Neutrophil (primary cell): ENCODE measurements at regions not wholly inside any gene's neighbourhood (a gene's known extent, or its start where the extent isn't known, plus 50 kb on each side); places are given as distances from the start of the nearest gene placed in this dataset.
A peak's percentile ranks its signal among the peaks of the same experiment; 100 is the strongest.
"Not testable (repeated sequence)": the region's sequence is repeated elsewhere in the genome, so short reads cannot be mapped to it uniquely, and the experiment has no call there.

Experiments
- H3K27ac ChIP-seq: fragments of 200-600 bp; sonication (generic); 2 replicates; pipeline ENCODE4 v1.5.1; 2016; ENCODE audit warnings: mild to moderate bottlenecking, moderate library complexity
- H3K27me3 ChIP-seq: fragments of 200-600 bp; sonication (generic); 2 replicates; pipeline ENCODE4 v1.6.0; 2016; ENCODE audit warnings: mild to moderate bottlenecking
- H3K36me3 ChIP-seq: fragments of 200-600 bp; sonication (generic); 2 replicates; pipeline ENCODE4 v1.5.1; 2017
- H3K4me1 ChIP-seq, 2 experiments: fragments of 200-600 bp in 1 of 2; sonication (generic) in 1 of 2; 1 replicate in 1 of 2; 2 replicates in 1 of 2; pipeline versions ENCODE4 v1.5.1 to v1.6.1; 2013 to 2016; ENCODE audit warnings: low read depth in 1 of 2, low read length in 1 of 2, mild to moderate bottlenecking in 1 of 2, moderate library complexity in 1 of 2; ENCODE audit not compliant: control insufficient read depth in 1 of 2, insufficient read depth in 1 of 2
- H3K4me3 ChIP-seq, 2 experiments: fragments of 200-600 bp in 1 of 2; sonication (generic) in 1 of 2; 1 replicate in 1 of 2; 2 replicates in 1 of 2; pipeline ENCODE4 v1.5.1; 2013 to 2016; ENCODE audit warnings: low read depth in 1 of 2, low read length in 1 of 2, mild to moderate bottlenecking in 1 of 2, moderate library complexity in 1 of 2
- H3K9me3 ChIP-seq: fragments of 200-600 bp; sonication (generic); 2 replicates; pipeline ENCODE4 v1.5.1; 2016

DNA sequence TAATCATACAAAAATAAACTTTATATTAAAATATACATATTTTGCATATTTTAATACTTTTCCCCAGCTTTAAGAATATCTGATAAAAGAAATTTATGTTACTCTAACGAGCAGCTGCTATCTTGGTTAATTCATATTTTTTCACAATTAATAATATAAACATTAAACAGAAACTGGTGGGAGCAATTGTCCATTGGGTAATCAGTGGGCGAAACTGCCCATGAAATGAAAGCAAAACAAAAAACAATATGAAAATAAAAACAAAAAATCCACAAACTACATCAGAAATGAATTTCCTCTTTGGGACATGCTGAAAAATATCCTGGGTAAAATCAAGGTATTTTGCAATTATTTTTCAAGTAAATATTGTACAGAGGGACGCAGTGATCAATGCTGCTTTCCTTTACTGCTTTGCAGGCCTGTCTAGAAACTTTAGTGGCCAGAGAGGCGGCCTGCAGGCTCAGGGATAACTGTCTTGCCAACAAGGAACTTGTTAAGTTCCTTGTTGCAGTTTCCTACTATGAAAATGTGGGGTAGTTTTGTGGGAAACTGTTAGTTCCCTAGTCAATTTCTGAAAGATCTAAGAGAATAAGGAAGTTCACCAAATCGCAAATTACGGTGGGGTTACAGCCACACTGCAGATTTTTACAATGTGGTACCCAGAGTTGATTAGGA, 309.0 kb upstream of the PLGLB2 start:
- H3K36me3 ChIP-seq, H3K9me3 ChIP-seq, H3K4me3 ChIP-seq, H3K27me3 ChIP-seq: not testable (repeated sequence)
- H3K4me1 ChIP-seq, result peaks cover 8 to 17% of the 10 kb centered on the region in 2 experiments
- H3K27ac ChIP-seq, result peak overlapping the region; percentile 73

DNA sequence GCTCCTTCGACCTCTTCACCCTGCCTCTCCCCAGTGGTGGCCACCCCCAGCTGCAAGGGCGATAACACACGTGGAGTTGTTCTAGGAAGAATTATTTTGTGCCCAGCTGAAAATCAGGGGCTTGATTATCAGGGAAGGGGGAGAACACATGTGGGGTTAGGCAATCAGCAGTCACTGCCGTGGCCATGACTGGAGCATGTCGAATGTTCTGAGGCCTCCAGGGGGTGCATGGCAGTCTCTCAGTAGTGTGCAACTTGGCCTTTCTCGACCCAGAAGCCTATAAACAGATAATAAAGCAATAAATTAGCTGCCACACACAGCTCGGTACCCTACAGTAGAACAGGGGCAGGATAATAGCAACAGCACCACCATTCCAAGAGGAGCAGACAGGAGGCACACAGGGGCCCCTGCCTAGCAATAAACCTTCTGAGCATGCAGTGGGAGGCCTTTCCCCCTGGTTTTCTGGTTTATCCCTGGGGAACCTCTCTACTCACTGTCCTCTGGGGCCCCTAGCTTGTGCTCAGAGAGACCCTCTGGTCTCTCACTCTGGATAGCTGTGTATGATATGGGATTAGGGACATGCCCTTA, 308.2 kb upstream of the PLGLB2 start:
- not testable (repeated sequence) for H3K4me3 ChIP-seq, H3K36me3 ChIP-seq, H3K27me3 ChIP-seq, H3K9me3 ChIP-seq
- peak overlapping the region; percentile 73 for H3K27ac ChIP-seq
- peaks cover 8 to 17% of the 10 kb centered on the region in 2 experiments for H3K4me1 ChIP-seq

DNA sequence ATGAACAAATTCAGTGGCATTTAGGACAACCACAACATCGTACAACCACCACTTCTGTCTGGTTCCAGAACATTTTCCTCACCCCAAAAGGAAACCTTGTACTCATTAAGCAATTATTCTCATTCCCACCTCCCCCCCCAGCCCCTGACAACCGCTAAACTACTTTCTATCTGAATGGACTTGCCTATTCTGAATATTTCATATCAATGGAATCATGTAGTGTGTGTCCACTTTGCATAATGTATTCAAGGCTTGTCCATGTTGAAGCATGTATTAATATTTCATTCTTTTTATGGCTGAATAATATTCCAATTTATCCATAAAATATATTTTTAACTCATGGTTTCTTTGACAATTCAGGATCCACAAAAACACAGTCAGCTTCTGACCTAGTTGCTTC, 307.2 kb upstream of the PLGLB2 start:
- not testable (repeated sequence) for H3K4me3 ChIP-seq, H3K9me3 ChIP-seq, H3K27ac ChIP-seq, H3K36me3 ChIP-seq, H3K27me3 ChIP-seq
- peaks cover 8 to 17% of the 10 kb centered on the region in 2 experiments for H3K4me1 ChIP-seq

DNA sequence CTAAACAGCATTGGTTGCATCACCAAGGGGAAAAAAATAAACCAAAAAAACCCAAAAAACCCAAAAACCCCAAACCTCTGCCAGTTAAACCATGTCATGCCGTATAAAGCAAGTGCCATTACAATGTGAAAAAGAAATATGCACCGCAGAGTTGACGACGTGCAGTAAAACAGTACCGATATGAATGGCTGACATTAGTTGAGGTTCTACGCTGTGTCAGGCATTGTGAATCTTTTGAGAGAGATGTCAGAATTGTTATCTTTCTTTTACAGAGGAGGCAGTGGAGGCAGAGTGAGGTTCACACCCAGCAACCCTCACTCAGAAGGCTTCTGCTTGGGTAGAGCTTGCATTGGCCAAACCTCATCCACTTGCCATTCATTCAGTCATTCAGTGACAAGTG, 306.5 kb upstream of the PLGLB2 start:
- not testable (repeated sequence) for H3K9me3 ChIP-seq, H3K36me3 ChIP-seq, H3K27ac ChIP-seq, H3K4me3 ChIP-seq, H3K27me3 ChIP-seq
- peaks cover 8 to 17% of the 10 kb centered on the region in 2 experiments for H3K4me1 ChIP-seq

DNA sequence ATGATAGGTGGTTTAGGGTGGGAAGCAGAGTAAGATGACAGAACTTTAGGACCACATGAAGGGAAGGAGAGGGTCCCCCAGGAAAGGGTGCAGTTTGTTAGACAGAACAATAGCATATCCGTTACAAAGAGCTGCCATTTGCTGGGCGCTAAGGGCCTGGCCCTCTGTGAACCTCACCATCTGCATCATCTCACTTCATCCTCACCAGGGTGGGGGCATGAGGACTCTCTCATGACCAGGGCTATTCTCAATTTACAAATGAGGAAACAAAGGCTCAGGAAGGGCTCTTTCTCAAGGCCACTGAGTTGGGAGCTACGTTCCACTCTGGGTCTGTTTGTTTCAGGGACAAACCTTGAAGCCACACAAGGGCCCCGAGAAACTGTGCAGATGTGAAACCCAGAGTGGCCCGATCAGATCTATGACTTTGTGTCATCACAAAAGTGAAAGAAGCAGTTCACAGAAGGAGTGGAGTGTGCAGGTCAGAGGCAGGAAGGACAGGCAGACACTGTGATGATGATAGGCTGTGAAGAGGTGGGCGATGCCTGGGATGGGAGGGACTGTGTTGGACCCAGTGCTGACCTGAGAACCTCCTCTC, 304.8 kb upstream of the PLGLB2 start:
- H3K27ac ChIP-seq, H3K36me3 ChIP-seq, H3K4me3 ChIP-seq, H3K27me3 ChIP-seq, H3K9me3 ChIP-seq: not testable (repeated sequence)
- H3K4me1 ChIP-seq, result peaks cover 8 to 17% of the 10 kb centered on the region in 2 experiments

DNA sequence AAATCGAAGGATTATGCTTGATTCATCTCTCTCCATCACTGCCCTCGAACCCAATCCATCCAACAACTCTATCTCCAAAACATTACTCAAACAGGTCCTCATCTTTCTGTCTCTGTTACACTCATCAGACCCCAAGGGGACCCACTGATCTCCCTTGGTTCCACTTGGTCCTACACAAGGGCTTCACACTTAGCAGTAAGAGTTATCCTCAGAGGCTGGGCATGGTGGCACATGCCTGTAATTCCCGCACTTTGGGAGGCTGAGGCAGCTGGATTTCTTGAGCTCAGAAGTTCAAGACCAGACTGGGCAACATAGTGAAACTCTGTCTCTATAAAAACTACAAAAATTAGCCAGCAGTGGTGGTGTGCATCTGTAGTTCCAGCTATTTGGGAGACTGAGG, 302.9 kb upstream of the PLGLB2 start:
- not testable (repeated sequence) for H3K9me3 ChIP-seq

DNA sequence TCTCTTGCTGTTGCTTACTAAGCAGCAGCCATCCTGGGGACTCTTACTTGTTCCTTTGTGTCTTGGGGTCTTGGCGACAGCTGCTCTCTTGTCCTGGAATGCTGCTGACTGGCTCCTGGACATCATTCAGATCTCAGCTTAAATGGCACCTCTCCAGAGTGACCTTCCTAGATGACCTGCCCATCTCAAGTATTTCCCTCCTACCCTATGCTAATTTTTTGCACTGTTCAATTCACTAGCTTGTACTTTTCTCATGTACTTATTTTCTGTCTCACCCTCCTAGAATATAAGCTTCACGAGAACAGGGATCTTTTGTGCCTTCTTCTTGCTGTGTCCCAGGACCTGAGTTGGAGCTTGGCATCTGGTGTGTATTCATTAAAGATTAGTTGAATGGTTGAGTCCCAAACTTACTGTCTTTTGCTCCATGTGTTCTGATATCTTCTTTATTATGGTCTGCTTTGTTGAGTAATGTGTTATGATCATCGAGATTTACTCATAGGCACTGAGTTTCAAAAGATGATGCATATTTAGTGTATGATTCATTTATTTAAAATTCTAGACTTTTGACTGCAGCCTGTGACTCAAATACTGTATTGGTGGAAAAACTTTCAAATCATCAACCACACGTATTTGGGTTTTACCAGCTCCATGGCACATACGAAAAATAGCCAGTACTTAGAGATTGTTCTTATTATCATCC, 302.1 kb upstream of the PLGLB2 start:
- not testable (repeated sequence) for H3K4me1 ChIP-seq, H3K27me3 ChIP-seq, H3K36me3 ChIP-seq, H3K9me3 ChIP-seq, H3K27ac ChIP-seq, H3K4me3 ChIP-seq

More for the DNA sequence above, 302.9 kb upstream of the PLGLB2 start:
- not testable (repeated sequence) for H3K27ac ChIP-seq, H3K4me3 ChIP-seq, H3K36me3 ChIP-seq, H3K27me3 ChIP-seq, H3K4me1 ChIP-seq

DNA sequence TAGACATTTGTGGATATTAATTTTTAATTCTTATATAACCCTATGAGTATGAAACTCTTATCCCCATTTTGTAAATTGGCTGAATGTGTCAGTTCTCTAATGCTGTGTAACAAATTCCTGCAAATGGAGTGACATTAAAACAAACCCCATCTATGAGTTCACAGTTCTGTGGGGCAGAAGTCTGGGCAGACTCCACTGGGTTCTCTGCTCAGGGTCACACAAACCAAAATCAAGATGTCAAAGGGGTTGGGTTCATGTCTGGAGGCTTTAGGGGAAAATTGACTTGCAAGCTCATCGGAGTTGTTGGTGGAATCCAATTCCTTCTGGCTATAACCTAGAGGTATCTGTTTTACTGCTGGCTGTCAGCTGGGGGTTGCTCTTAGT, 301.6 kb upstream of the PLGLB2 start:
- not testable (repeated sequence) for H3K27me3 ChIP-seq, H3K9me3 ChIP-seq, H3K36me3 ChIP-seq, H3K4me1 ChIP-seq, H3K4me3 ChIP-seq, H3K27ac ChIP-seq

DNA sequence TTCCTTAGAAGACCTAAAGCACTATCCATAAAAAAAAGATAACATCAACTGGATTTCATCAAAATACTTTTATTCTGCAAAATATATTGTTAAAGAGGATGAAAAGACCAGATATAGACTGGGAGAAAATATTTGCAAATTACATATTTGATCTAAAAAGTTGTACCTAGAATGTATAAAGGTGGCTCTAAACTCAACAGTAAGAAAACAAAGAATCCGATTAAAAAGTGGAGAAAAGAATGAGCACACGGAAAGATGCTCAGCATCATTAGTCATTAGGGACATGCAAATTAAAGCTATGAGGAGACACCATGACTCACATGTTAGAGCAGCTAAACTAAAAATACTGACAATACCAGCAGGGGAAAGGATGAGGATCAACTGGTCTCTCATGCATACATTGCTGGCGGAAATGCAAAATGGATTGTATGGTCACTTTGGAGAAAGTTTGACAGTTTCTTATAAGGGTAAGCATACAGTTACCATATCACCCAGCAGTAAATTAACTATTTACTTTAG, 298.4 kb upstream of the PLGLB2 start:
- H3K27ac ChIP-seq, H3K4me3 ChIP-seq, H3K27me3 ChIP-seq, H3K9me3 ChIP-seq, H3K36me3 ChIP-seq, H3K4me1 ChIP-seq: not testable (repeated sequence)

DNA sequence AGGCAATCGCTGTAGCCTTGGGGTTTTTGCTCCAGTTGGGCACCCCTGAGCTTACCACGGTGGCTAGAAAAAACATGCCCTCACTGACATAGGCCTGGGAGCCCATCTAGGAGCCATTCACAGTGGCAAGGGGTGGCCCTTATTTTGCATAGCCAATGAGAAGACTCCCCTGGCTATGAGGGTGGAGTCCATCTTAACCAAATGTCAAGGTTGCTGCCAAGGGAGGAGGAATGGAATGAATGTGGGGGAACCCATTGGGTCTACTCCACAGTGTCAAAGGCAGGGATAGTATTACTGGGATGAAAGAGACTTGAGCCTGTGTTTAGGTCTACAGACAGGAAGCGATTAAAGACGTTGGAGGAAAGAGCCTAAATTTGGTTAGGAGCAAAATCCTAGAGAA, 295.7 kb upstream of the PLGLB2 start:
- not testable (repeated sequence) for H3K4me3 ChIP-seq, H3K4me1 ChIP-seq, H3K27me3 ChIP-seq, H3K9me3 ChIP-seq, H3K36me3 ChIP-seq, H3K27ac ChIP-seq

DNA sequence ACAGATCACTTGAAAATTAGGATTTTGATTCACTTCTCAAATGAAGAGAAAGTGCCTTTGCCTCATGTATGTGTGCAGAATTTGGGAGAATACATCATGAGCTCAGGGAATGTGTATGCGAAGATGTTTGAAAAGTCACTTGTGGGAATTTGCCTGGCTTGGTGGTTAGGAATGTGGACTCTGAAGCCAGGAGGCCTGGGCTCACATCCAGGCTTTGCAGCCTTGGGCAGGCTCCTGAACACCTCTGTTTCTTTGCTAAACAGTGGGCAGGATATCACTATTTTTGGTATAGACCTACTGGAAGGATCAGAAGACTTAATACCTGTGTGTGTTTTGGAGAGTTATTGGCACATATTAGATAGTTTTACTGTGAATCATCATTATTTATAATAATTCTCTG, 295.0 kb upstream of the PLGLB2 start:
- not testable (repeated sequence) for H3K27me3 ChIP-seq, H3K27ac ChIP-seq, H3K9me3 ChIP-seq, H3K36me3 ChIP-seq, H3K4me3 ChIP-seq
- H3K4me1 ChIP-seq, result peaks cover 8 to 12% of the 10 kb centered on the region in 2 experiments

DNA sequence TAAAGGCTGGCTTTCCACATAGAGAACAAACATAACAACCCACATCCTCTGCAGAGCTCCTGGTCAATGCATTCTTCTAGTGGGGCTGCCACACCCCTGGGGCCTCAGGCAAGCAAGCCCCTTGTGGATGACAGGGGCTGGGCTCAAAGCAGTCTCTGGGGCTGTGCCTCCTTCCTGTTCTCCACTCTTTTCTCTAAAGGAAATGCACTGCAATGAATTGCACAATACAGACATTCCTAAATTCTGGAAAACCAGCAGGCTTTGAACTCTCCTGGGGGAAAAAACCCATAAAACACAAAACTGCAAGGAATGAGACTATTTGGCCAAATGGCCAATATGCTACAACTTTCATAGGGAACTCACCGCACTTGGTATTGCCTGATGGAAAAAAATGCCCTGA, 293.9 kb upstream of the PLGLB2 start:
- peaks cover 13 to 16% of the 10 kb centered on the region in 2 experiments for H3K4me1 ChIP-seq
- H3K36me3 ChIP-seq, H3K27me3 ChIP-seq, H3K9me3 ChIP-seq, H3K27ac ChIP-seq, H3K4me3 ChIP-seq: not testable (repeated sequence)

DNA sequence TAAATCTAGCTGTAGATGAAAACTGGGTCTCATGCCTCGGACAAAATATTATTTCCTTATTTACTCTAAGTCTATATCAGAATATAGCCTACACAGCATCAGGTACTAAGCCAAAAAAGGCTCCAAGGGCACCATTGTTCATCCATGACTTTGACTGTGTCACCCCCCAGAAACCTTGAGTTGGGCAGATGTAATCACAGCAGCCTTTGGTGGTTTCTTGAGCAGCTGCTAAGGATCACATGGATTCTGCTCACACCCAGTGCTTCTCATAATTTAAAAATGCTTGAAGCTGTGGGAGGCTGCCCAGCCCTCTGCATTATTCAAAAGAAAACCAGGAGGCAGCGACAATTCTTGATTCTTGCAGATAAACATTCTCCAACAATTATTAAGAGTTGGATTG, 293.5 kb upstream of the PLGLB2 start:
- not testable (repeated sequence) for H3K9me3 ChIP-seq, H3K4me3 ChIP-seq, H3K36me3 ChIP-seq, H3K27me3 ChIP-seq
- Histone ChIP-seq H3K27ac (peak overlapping the region; percentile 57), H3K4me1 (peaks cover 13 to 16% of the 10 kb centered on the region in 2 experiments)
